Renal pelvis (tissue), 1 donor: ENCODE measurements at regions not wholly inside any gene's neighbourhood (a gene's known extent, or its start where the extent isn't known, plus 50 kb on each side); places are given as distances from the start of the nearest gene placed in this dataset.
A peak's percentile ranks its signal among the peaks of the same experiment; 100 is the strongest.

Experiments
- DNase-seq: peaks from one replicate; pipeline ENCODE4 v3.0.0-alpha.2; 2013

DNA sequence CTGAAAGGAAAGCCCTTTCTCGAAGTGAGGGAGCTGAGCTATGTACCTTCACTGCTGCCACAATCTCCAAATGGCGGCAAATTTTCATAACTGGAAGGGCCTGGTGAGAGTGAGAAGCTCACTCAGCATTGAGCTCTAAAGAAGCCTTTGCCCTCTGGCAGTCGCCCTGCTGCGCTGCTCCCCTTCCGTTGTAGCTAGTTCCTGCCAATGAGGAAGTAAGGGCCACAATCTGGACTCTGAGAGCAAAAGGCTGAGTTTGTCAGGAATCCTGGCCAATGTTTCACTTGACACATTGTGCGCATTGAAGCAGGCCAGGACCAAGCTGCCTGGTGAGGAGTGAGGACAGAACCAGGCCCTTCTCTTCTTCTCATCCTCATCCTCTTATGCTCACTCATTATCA is 579.5 kb downstream of the PDCD6IP start:
- no peak for DNase-seq

DNA sequence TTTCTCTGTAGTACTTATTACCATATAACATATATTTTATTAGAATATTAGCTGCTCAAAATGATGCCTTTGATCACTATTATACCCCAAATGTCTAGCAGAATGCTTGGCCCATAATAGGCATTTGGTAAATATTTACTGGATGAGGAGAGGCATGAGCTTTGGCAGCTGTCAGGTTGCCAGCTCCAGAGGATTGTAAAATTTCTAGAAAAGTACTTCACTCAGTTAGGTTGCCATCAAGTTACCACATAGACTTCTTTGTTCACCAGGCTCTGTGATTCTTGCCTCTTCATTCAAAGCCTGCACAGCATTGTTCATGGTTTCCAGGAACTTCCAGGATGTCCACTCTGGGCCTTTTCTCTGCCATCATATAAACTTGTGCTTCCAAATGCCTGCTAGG is 582.8 kb downstream of the PDCD6IP start:
- DNase-seq: no peak

DNA sequence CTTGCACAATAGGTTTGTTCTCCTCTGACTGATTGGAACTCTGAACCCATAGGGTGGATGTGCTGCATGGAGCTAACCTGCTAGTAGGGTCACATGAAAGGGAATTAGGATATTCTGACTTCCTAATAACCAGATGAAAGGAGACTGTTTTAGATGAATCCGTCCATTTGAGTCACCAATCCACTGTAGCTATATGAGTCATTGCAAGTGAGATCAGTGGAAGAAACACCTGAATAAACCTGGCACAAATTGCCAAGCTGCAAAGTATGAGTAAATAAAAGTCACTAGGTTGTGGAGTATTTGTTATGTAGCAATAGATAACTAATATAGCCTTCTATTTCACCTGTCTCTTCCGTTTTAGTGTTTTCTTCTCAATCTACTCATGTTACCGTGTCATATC is 584.4 kb downstream of the PDCD6IP start:
- DNase-seq: no peak

DNA sequence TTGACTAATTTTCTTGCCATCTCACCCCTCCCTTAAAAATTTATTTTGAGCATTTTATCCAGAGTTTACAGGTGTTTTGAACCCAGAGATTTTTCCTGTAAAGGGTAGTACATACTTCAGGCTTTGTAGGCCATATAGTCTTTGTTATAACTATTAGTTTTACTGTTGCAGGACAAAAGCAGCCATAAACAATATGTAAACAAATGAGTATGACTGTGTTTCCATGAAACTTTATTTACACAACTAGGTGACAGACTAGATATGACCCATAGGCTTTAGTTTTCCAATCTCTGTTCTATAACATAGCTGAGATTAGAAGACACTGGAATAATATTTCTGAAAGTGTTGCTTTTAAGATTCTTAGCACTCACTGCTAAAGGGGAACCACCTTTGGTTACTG is 587.9 kb downstream of the PDCD6IP start:
- no peak for DNase-seq

DNA sequence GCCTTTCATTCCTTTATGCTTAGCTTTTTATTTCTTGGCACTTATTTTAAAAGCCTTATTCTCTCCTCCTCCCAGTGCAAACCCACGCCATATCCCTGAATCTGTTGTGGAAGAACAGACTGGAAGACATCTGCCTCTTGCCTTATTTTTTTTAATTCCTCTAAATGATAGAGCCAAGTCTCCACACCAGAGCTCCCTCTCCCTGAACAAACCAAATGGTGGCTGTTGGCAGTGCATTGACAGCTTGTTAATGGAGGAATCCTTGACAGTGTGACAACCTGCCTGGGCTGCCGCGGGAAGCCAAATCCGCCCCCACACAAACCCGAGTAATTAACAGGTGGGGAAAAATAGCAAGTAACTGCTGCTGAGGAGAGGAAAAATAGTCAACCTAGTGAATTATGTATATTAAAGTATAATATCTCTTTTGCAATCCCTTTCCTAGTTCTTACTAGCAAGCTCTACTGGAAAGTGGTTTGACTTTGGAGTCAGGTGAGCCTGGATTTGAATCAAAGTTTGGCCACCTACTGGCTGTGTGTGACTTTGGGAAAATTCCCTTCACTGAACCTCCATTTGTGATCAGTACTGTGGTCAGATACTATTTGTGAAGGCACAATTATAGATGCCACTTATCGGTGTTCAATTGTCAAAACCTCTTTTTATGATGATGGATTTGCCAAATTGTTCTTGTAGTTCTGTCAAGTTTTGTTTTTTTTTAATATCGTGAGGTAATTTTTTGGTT is 589.6 kb downstream of the PDCD6IP start:
- no peak for DNase-seq

DNA sequence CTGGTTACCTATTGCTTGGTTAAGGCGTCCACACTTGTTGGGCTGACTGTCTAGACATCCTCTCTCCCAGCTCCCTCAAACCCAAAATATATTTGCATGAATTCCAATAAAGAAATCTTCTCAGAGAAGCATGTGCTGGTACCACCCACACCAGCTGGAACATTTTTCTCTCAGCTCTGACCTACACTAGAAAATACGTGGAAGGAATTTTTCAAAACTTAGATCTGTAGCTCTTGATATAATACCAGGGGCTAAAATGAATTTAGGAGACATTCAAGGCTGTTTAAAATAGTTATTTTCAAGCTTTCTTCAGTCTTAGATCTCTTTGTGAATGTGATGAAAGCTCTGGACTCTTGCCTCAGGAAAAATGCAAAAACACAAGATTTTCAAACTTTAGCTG is 590.4 kb downstream of the PDCD6IP start:
- DNase-seq: no peak

DNA sequence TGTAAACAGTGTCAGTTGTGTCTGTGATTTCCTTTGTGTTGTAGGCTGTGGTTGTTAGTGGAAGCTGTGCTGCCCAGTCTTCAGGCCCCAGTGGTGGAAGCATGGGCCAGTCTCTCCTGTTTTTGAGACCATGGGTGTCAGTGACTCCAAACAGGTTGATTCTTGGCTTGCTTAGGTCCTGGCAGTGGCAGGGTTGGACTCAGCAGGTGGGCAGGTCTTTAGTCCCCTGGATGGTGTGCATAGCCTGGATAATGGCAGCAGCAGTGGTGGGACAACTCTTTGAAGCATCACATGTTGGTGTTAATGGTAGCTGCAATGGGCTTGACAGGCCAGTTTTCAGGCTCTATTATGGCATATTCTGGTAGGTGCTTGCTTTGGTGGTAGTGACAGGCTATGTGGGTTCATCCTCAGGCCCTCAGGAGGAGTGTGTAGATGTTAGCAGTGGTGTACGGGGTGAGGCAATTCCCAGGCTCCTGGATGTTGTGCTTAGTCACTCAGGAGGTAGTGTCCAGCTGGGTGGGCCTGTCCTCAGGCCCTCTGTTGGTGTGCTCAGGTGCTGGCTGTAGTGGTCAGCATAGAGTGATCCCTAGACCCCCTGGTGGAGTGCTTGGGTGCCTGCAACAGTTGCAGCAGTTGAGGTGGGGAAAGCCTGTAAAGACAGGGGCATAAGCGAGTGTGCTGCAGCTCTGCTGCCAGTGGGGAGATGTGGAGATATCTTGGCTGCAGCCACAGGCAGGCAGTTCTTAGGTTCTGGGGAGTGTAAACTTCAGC is 596.7 kb downstream of the PDCD6IP start:
- no peak for DNase-seq

DNA sequence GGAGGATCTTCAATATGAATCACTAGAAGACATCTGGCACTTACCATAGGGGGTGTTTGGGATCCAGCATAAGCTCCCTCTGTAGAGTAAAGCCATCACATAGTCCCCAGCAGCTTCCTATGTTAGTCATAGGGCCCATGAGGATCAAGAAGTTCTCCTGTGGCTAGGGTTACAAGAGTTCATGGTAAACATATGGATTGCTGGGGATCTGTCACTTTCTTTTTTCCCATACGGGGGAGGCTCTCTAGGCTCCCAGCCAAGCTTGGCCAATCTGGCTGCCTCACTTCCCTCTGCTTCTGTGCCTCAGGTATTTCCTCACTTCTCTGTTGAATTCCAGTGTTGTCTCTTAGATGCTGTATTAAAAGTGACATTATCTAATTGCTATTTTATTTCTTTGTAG is 597.9 kb downstream of the PDCD6IP start:
- no peak for DNase-seq

DNA sequence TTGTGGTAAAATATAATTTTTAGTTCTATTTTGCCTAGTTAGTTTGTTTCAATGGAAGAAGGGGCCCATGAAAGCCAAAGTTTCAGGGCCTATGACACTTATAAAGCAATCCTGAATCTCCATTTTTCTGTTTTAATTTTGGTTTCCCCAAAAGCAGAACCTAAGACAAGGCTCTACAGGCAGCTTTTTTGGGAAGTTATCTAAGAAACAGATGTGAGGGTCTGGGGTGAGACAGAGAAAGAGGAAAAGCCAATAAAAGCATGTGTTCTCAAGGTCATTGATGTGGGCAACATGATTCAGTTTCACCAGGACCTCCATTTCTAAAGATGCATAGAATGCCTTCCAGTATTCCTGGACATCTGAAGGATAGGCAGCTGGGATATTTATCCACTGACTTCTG is 598.5 kb downstream of the PDCD6IP start:
- DNase-seq: no peak

DNA sequence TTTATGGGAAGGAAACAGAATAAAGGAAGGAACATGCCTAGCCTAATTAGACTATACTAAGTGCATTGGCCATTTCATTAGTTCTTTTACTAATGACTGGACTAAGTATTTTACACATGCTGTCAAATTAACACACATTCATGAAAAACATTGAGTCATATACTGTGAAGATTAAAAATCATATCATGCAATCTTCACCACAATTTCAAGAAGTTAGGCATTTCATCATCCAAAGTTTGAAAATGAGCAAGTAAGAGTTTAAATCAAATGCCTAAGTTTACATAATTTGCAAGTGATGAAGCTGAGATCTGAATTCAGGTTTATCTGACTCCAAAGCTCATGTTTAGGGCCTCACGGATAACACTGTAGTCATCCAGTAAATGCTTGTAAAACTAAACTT is 601.0 kb downstream of the PDCD6IP start:
- DNase-seq: no peak

DNA sequence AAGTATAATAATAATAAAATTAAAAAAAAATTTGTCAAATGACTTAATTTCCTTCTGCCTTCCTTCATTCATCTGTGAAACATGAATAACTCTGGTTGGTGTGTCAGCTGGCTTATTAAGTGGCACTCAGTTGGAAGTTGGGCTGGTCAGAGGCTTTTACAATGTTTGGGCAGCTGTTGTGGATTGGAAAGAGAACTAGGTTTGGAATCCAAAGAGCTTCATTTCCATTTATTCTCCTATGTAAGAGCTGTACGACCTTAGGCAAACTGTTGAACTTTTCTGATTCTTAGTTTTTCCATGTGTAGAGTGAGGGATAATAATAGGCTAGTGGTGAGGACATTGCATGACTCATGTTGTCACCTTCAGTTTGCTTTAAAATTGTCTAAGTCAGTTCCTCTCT is 606.7 kb downstream of the PDCD6IP start:
- no peak for DNase-seq

DNA sequence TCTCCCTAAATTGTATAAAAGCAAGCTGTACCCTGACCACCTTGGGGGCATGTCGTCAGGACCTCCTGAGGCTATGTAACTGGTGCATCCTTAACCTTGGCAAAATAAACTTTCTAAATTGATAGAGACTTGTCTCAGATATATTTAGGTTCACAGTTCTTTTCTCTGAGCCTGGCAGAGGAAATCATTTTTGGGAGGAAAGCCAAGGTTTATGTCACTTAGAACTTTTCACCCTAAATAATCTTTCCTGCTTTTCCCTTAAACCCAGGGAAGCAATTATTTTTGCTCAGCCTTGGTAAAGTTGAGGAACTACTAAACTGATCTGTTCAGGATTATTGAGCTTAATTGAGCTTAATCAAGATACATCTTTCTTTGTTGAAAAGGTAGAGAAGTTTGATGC is 608.9 kb downstream of the PDCD6IP start:
- DNase-seq: no peak

DNA sequence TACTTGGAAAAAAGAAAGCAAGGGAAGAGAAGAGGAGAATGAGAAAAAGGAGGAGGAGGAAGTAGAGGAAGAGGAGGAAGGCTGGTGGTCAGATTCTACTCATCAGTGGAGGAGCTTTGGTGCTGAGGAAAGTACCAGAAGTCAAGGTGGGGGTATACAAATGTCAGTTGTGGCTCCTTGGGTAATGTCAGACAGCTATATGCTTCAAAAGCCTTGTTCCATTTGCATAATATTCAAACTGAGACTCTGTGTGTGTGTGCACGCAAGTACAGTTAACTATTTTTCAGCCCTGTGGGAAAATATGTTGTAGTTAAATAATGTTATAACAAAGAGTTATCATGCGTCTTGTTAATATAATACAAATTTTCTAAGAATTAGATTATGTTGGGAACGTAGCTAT is 609.7 kb downstream of the PDCD6IP start:
- DNase-seq: no peak

DNA sequence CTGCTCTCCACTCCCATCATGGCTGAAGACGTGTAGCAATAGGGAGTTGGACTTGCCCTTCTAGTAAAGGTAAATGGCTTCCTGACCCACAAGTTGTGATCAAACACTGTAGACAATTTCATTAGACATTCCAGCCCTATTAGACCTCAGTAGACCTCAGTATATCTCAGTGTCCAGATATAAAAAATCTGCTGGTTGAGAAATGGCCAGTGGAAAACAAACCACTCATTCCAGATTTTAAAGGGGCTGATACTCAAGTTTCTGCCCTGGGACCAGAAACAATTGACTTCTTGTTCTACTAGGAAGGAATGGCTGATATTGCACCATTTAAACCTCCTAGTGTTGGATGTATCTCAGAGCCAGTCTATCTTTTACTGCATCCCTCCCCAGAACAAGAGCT is 613.2 kb downstream of the PDCD6IP start:
- DNase-seq: no peak

DNA sequence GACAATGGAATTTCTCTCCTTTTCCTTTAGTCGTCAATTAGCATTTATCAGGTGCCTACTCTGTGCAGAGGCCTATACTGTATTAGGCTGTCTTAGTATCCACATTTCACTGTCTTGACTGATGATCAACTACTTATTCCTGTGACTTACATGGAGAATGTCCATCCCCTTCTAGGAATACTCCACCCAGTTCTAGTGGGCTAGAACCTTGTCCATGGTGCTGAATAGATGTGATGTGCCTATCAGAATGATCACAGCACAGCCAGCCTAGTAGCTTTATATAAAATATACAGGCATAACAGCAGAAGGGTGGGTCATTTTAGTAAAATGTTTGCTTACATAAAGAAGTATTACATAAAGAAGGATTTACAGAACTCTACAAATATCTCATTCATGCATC is 621.4 kb downstream of the PDCD6IP start:
- DNase-seq: peak; percentile 30

DNA sequence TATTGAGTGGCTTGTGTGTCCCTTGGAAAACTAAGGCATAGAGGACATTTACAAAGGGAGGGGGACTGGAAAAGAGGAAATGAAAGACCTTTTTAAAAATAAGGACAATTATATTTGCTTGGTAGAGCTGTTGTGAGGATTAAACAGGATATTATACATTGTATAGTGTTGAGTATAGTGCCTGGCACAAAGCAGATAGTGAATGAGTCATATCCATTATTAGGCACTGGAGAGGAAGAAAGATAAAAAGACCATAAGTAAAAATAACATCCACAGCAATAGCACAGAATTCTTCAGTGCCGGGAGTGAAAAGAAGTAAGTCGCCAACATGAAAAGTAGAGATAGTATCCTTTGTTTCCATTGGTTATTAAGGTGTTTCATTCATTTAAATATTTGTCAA is 623.3 kb downstream of the PDCD6IP start:
- no peak for DNase-seq

DNA sequence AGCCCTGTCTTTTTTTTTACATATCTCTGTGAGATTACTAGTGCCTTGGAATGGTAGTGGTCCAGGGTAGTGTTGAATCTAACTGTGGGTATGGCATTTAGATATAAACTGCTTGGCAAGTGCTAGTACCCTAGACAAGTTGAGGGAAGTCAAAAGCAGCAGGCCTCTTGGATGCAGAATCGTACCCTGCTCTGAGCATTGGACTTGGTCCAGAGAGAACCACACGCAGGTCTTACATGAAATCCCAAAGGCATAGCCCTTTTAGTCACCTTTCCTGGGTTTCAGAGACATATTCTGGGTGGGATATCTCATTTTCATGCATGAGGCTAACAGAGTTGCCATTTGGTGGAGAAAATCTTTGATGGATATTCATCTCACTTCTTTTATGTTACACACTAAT is 641.4 kb downstream of the PDCD6IP start:
- no peak for DNase-seq

DNA sequence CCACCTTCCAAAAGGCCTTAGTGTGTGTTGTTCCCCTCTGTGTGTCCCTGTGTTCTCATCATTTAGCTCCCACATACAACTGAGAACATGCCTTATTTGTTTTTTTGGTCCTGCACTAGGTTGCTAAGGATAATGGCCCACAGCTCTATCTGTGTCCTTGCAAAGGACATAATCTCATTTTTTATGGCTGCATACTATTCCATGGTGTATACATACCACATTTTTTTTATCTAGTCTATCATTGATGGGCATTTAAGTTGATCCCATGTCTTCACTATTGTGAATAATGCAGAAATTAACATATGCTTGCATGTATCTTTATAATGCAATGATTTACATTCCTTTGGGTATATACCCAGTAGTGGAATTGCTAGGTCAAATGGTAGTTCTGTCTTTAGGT is 645.7 kb downstream of the PDCD6IP start:
- DNase-seq: no peak

DNA sequence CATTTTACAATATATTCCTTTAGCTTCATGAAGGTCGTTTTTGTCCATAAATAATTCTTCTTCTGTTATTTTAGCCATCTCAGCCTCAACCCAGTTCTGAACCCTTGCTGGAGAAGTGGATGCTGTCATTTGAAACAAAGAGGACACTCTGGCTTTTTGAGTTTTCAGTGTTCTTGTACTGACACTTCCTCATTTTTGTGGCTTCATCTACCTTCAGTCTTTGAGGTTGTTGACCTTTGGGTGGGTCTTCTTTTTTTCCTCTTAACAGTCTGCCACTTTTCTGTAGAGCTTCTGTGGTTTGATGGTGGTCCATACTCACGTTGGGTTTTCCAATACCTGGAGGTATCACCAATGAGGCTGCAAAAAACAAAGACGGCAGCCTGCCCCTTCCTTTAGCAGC is 650.9 kb downstream of the PDCD6IP start:
- DNase-seq: no peak

DNA sequence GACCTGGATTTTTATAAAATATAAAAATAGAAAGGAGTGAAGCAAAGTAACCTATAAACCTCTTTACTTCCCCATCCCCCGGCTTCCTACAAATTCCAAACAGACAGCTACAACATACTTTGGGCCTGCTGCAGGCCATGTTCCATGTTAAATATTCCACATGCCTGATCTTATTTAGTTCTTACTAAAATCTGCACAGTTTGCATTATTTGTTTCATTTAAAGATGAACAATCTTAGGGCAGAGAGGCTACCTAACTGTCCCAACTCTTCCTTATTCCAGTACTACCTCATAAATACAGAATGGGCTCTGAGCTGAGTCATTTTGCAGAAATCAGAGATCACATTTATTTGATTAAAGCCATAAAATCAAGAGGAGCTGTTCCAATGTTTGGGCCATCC is 665.0 kb downstream of the PDCD6IP start:
- DNase-seq: no peak

DNA sequence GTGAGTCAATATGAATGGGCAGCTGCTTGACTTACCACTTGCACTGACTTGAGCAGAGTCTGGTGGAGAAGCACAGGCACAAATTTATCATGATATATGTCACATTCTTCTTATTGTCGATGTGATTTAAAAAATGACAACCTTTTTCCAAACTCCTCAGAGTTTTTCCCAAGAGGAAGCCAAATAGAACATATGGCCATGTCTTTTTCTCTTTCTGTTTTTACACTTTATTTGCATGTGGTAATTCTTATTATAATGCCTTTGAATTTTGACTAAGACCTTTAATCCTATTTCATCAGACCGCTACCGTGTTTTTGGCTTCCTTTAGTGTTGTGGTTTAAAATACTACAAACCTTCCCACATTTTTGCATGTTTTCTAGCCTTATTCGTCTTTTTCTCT is 666.2 kb downstream of the PDCD6IP start:
- DNase-seq: no peak

DNA sequence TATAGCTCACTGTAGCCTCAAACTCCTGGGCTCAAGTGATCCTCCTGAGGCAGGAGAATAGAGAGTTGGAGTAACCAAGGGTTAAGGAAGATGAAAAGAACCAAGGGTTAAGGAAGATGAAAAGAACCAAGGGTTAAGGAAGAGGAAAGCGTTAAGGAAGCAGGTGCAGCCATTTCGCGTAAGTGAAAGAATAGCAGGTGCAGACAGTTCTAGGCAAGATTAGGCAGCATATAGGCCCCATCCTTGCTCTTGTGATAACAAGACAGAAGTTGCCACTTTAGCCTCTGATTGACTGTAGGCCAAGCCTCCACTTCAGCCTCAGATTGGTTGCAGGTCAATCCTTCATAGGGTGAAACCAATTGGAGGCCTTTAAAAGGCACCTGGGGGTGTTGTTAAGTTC is 677.4 kb downstream of the PDCD6IP start:
- DNase-seq: no peak

DNA sequence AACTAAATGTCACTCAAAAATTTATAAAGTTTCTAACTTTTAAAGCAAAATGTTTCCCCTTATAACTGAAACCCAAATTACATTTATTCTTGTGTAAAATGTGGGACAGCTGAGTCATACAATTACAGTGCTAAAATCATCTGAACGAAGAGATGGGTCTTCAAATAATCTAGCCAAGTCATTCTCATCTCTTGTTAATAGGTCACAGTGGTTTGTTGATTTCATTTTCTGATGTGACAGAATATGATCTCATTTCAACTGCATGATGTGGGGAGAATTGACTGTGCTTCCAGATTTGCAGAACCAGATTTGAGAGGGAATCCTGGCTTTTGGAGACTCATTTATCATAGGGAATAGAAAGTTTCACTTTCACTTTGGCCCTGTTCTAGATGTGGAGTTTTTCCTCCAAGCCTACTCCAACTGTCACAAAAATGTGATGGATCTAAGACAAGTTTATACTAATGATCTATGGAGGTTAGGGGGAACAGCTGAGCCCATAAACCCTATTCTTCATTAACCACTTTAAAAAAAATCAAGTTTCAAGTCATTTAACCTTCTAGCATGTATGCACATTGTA is 685.0 kb downstream of the PDCD6IP start:
- no peak for DNase-seq

DNA sequence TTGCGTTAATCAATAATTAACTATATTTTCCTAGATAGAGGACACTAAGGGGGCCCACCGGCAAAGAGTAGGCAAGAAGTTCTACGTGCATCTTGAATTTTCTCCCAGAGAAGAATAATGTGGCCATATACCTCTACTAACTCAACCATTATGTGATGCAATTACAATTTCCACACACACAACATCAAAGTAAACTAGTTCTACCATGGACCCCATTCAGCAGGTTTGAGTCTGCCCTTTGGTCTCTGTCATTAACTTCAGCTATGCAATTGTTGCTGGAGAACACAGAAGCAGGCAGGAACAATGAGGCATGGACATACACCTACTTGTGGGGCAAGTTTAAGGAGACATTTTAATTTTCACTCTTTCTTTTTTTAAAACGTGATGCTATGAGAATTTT is 705.9 kb downstream of the PDCD6IP start:
- DNase-seq: no peak
